ENCODE measurements at regions not wholly inside any gene's neighbourhood (a gene's known extent, or its start where the extent isn't known, plus 50 kb on each side); places are given as distances from the start of the nearest gene placed in this dataset.
A peak's percentile ranks its signal among the peaks of the same experiment; 100 is the strongest.
"Not testable (repeated sequence)": the region's sequence is repeated elsewhere in the genome, so short reads cannot be mapped to it uniquely, and the experiment has no call there.

- Histone ChIP-seq H3K36me3 (ENCODE audit: control insufficient read depth, insufficient read depth, low read length) (no peaks in the 10 kb centered on the region), H3K9me3 (ENCODE audit: control insufficient read depth, low read depth, low read length) (no peaks in the 10 kb centered on the region), H3K4me3 (ENCODE audit: low read length) (no peak overlapping the region), H3K27me3 (ENCODE audit: control insufficient read depth, insufficient read depth, low read length) (no peaks in the 10 kb centered on the region), H3K4me1 (ENCODE audit: control insufficient read depth, insufficient read depth, low read length) (no peaks in the 10 kb centered on the region), H3K27ac (ENCODE audit: low read length) (no peak overlapping the region)
- DNase-seq, result no peak
- 20% methylated on average over 1 of the region's 1 CpG for WGBS (ENCODE audit: insufficient coverage, low lambda C conversion rate)
Measured at GRCh38 chr21:18782721-18783120, 379.1 kb upstream of the TMPRSS15 start.

GRCh38 chr21:18801468-18801867 lies 397.9 kb upstream of the TMPRSS15 start:
- no peak overlapping the region for H3K4me3 ChIP-seq (ENCODE audit: low read length)

GRCh38 chr21:18803624-18804023 lies 400.0 kb upstream of the TMPRSS15 start:
- H3K27ac ChIP-seq (ENCODE audit: low read length), result no peak overlapping the region
- no peaks in the 10 kb centered on the region for H3K27me3 ChIP-seq (ENCODE audit: control insufficient read depth, insufficient read depth, low read length)
- H3K4me1 ChIP-seq (ENCODE audit: control insufficient read depth, insufficient read depth, low read length), result no peaks in the 10 kb centered on the region
- no CpG with 5 or more reads among the region's 2 CpGs for WGBS (ENCODE audit: insufficient coverage, low lambda C conversion rate)
- H3K36me3 ChIP-seq (ENCODE audit: control insufficient read depth, insufficient read depth, low read length), result no peaks in the 10 kb centered on the region
- DNase-seq, result no peak
- no peaks in the 10 kb centered on the region for H3K9me3 ChIP-seq (ENCODE audit: control insufficient read depth, low read depth, low read length)
- no peak overlapping the region for H3K4me3 ChIP-seq (ENCODE audit: low read length)

More at GRCh38 chr21:18801468-18801867, 397.9 kb upstream of the TMPRSS15 start:
- DNase-seq, result peak; percentile 7 to 9
- H3K36me3 ChIP-seq (ENCODE audit: control insufficient read depth, insufficient read depth, low read length), result no peaks in the 10 kb centered on the region
- no peaks in the 10 kb centered on the region for H3K27me3 ChIP-seq (ENCODE audit: control insufficient read depth, insufficient read depth, low read length)
- H3K27ac ChIP-seq (ENCODE audit: low read length), result no peak overlapping the region
- H3K4me1 ChIP-seq (ENCODE audit: control insufficient read depth, insufficient read depth, low read length), result no peaks in the 10 kb centered on the region
- no CpG with 5 or more reads among the region's 1 CpG for whole genome bisulfite sequencing (ENCODE audit: insufficient coverage, low lambda C conversion rate)
- no peaks in the 10 kb centered on the region for H3K9me3 ChIP-seq (ENCODE audit: control insufficient read depth, low read depth, low read length)

- no peak for DNase-seq
- 58% methylated on average over 1 of the region's 3 CpGs for WGBS (ENCODE audit: insufficient coverage, low lambda C conversion rate)
Measured at GRCh38 chr21:18810136-18810535, 406.6 kb upstream of the TMPRSS15 start.

GRCh38 chr21:18812308-18812707 lies 408.7 kb upstream of the TMPRSS15 start:
- WGBS (ENCODE audit: insufficient coverage, low lambda C conversion rate), result 100% methylated on average over 2 of the region's 5 CpGs
- H3K36me3 ChIP-seq (ENCODE audit: control insufficient read depth, insufficient read depth, low read length), result no peaks in the 10 kb centered on the region
- H3K9me3 ChIP-seq (ENCODE audit: control insufficient read depth, low read depth, low read length), result no peaks in the 10 kb centered on the region
- H3K27ac ChIP-seq (ENCODE audit: low read length), result no peak overlapping the region
- H3K4me3 ChIP-seq (ENCODE audit: low read length), result no peak overlapping the region
- H3K4me1 ChIP-seq (ENCODE audit: control insufficient read depth, insufficient read depth, low read length), result no peaks in the 10 kb centered on the region
- no peaks in the 10 kb centered on the region for H3K27me3 ChIP-seq (ENCODE audit: control insufficient read depth, insufficient read depth, low read length)
- no peak for DNase-seq

More at GRCh38 chr21:18810136-18810535, 406.6 kb upstream of the TMPRSS15 start:
- H3K27me3 ChIP-seq (ENCODE audit: control insufficient read depth, insufficient read depth, low read length), result no peaks in the 10 kb centered on the region
- no peaks in the 10 kb centered on the region for H3K36me3 ChIP-seq (ENCODE audit: control insufficient read depth, insufficient read depth, low read length)
- H3K9me3 ChIP-seq (ENCODE audit: control insufficient read depth, low read depth, low read length), result no peaks in the 10 kb centered on the region
- no peak overlapping the region for H3K4me3 ChIP-seq (ENCODE audit: low read length)
- H3K27ac ChIP-seq (ENCODE audit: low read length), result no peak overlapping the region
- H3K4me1 ChIP-seq (ENCODE audit: control insufficient read depth, insufficient read depth, low read length), result no peaks in the 10 kb centered on the region

- H3K4me1 ChIP-seq (ENCODE audit: control insufficient read depth, insufficient read depth, low read length), result no peaks in the 10 kb centered on the region
- WGBS (ENCODE audit: insufficient coverage, low lambda C conversion rate), result no CpG with 5 or more reads among the region's 1 CpG
- H3K27ac ChIP-seq (ENCODE audit: low read length), result no peak overlapping the region
- no peak for DNase-seq
- no peaks in the 10 kb centered on the region for H3K36me3 ChIP-seq (ENCODE audit: control insufficient read depth, insufficient read depth, low read length)
- no peaks in the 10 kb centered on the region for H3K27me3 ChIP-seq (ENCODE audit: control insufficient read depth, insufficient read depth, low read length)
- H3K9me3 ChIP-seq (ENCODE audit: control insufficient read depth, low read depth, low read length), result no peaks in the 10 kb centered on the region
- H3K4me3 ChIP-seq (ENCODE audit: low read length), result no peak overlapping the region
Measured at GRCh38 chr21:18819507-18819906, 415.9 kb upstream of the TMPRSS15 start.

- no peaks in the 10 kb centered on the region for H3K27me3 ChIP-seq (ENCODE audit: control insufficient read depth, insufficient read depth, low read length)
- no peak overlapping the region for H3K4me3 ChIP-seq (ENCODE audit: low read length)
- H3K9me3 ChIP-seq (ENCODE audit: control insufficient read depth, low read depth, low read length), result no peaks in the 10 kb centered on the region
- 100% methylated on average over 2 of the region's 4 CpGs for WGBS (ENCODE audit: insufficient coverage, low lambda C conversion rate)
- no peaks in the 10 kb centered on the region for H3K36me3 ChIP-seq (ENCODE audit: control insufficient read depth, insufficient read depth, low read length)
- DNase-seq, result no peak
- no peak overlapping the region for H3K27ac ChIP-seq (ENCODE audit: low read length)
- H3K4me1 ChIP-seq (ENCODE audit: control insufficient read depth, insufficient read depth, low read length), result no peaks in the 10 kb centered on the region
Measured at GRCh38 chr21:18826562-18826961, 423.0 kb upstream of the TMPRSS15 start.

- H3K27ac ChIP-seq (ENCODE audit: low read length), result no peak overlapping the region
- no peak for DNase-seq
- 94% methylated on average over 2 of the region's 2 CpGs for WGBS (ENCODE audit: insufficient coverage, low lambda C conversion rate)
Measured at GRCh38 chr21:18831942-18832676, 428.5 kb upstream of the TMPRSS15 start.

GRCh38 chr21:18832950-18833349 lies 429.4 kb upstream of the TMPRSS15 start:
- H3K27ac ChIP-seq (ENCODE audit: low read length), result no peak overlapping the region
- H3K36me3 ChIP-seq (ENCODE audit: control insufficient read depth, insufficient read depth, low read length), result no peaks in the 10 kb centered on the region
- WGBS (ENCODE audit: insufficient coverage, low lambda C conversion rate), result 100% methylated on average over 1 of the region's 2 CpGs
- peak in 1 of 2 donors; percentile 3 for DNase-seq
- H3K4me1 ChIP-seq (ENCODE audit: control insufficient read depth, insufficient read depth, low read length), result no peaks in the 10 kb centered on the region
- no peaks in the 10 kb centered on the region for H3K9me3 ChIP-seq (ENCODE audit: control insufficient read depth, low read depth, low read length)
- no peak overlapping the region for H3K4me3 ChIP-seq (ENCODE audit: low read length)
- no peaks in the 10 kb centered on the region for H3K27me3 ChIP-seq (ENCODE audit: control insufficient read depth, insufficient read depth, low read length)

More at GRCh38 chr21:18831942-18832676, 428.5 kb upstream of the TMPRSS15 start:
- no peaks in the 10 kb centered on the region for H3K9me3 ChIP-seq (ENCODE audit: control insufficient read depth, low read depth, low read length)
- no peaks in the 10 kb centered on the region for H3K27me3 ChIP-seq (ENCODE audit: control insufficient read depth, insufficient read depth, low read length)
- no peaks in the 10 kb centered on the region for H3K36me3 ChIP-seq (ENCODE audit: control insufficient read depth, insufficient read depth, low read length)
- H3K4me3 ChIP-seq (ENCODE audit: low read length), result no peak overlapping the region
- H3K4me1 ChIP-seq (ENCODE audit: control insufficient read depth, insufficient read depth, low read length), result no peaks in the 10 kb centered on the region

- H3K36me3 ChIP-seq (ENCODE audit: control insufficient read depth, insufficient read depth, low read length); H3K27me3 ChIP-seq (ENCODE audit: control insufficient read depth, insufficient read depth, low read length); H3K4me3 ChIP-seq (ENCODE audit: low read length); DNase-seq; H3K4me1 ChIP-seq (ENCODE audit: control insufficient read depth, insufficient read depth, low read length); H3K27ac ChIP-seq (ENCODE audit: low read length); H3K9me3 ChIP-seq (ENCODE audit: control insufficient read depth, low read depth, low read length): not testable (repeated sequence)
- WGBS (ENCODE audit: insufficient coverage, low lambda C conversion rate), result 100% methylated on average over 1 of the region's 2 CpGs
Measured at GRCh38 chr21:18834121-18834520, 430.5 kb upstream of the TMPRSS15 start.

GRCh38 chr21:18840239-18840638 lies 436.7 kb upstream of the TMPRSS15 start:
- no CpG with 5 or more reads among the region's 1 CpG for WGBS (ENCODE audit: insufficient coverage, low lambda C conversion rate)
- H3K9me3 ChIP-seq (ENCODE audit: control insufficient read depth, low read depth, low read length), result peaks cover 4% of the 10 kb centered on the region
- H3K4me1 ChIP-seq (ENCODE audit: control insufficient read depth, insufficient read depth, low read length), result no peaks in the 10 kb centered on the region
- no peak for DNase-seq
- no peak overlapping the region for H3K27ac ChIP-seq (ENCODE audit: low read length)
- no peaks in the 10 kb centered on the region for H3K36me3 ChIP-seq (ENCODE audit: control insufficient read depth, insufficient read depth, low read length)
- no peaks in the 10 kb centered on the region for H3K27me3 ChIP-seq (ENCODE audit: control insufficient read depth, insufficient read depth, low read length)
- H3K4me3 ChIP-seq (ENCODE audit: low read length), result no peak overlapping the region
